ENCODE measurements at regions not wholly inside any gene's neighbourhood (a gene's known extent, or its start where the extent isn't known, plus 50 kb on each side); places are given as distances from the start of the nearest gene placed in this dataset.

- Histone ChIP-seq H3K27me3 (ENCODE audit: control insufficient read depth in 1 of 2, insufficient read depth in 2 of 2, low read length in 2 of 2) (no peaks in the 10 kb centered on the region), H3K4me3 (ENCODE audit: low read length) (no peak overlapping the region), H3K4me1 (ENCODE audit: insufficient read depth, low read length) (no peaks in the 10 kb centered on the region), H3K36me3 (ENCODE audit: insufficient read depth, low read length) (no peaks in the 10 kb centered on the region), H3K9me3 (ENCODE audit: control insufficient read depth in 1 of 2, insufficient read depth in 1 of 2, low read length in 2 of 2) (peaks cover 0 to 4% of the 10 kb centered on the region in 2 experiments), H3K27ac (ENCODE audit: low read depth in 1 of 2, low read length in 2 of 2) (no peak overlapping the region)
- ATAC-seq (ENCODE audit: poor library complexity) (no peak), DNase-seq (no peak)
- intact Hi-C loops (cut with DNase I, micrococcal nuclease) = no loop called here
- H3K27ac Mint-ChIP-seq = no peak overlapping the region
- POLR2A ChIA-PET = no interaction called here
- H3K4me3 Mint-ChIP-seq = no peak overlapping the region
- no peak for TF ChIP-seq CTCF (IDR thresholded peaks at IDR 0.05)
- H3K9me3 Mint-ChIP-seq = peaks cover 5% of the 10 kb centered on the region
- H3K4me1 Mint-ChIP-seq (ENCODE audit: low read depth) = no peaks in the 10 kb centered on the region
- no peaks in the 10 kb centered on the region for H3K27me3 Mint-ChIP-seq
- no peaks in the 10 kb centered on the region for H3K36me3 Mint-ChIP-seq (ENCODE audit: low read depth)
- CTCF ChIA-PET = no interaction called here
Observed at GRCh38 chr3:103906304-103906703, 1460.4 kb upstream of the ALCAM start.

DNA sequence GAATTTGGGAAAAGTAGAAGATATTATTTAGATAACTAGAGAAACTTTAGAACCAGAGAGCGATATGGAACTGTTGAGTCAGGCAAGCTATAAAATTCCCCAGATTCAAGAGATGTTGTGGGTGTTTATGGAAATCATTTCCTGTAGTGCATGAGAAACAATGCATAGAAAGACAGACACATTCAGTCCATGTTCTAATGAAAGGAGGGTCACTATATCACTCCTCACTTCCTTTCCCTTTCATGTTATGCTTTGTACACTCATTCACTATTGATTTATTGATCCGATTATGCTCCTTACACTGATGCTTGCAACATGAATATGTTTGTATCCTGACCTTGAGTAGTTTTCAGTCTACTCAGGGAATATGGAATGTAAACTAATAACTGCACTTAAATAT is 1459.9 kb upstream of the ALCAM start:
- H3K27ac ChIP-seq (ENCODE audit: low read depth in 1 of 2, low read length in 2 of 2) = no peak overlapping the region
- H3K9me3 ChIP-seq (ENCODE audit: control insufficient read depth in 1 of 2, insufficient read depth in 1 of 2, low read length in 2 of 2) = peaks cover 0 to 4% of the 10 kb centered on the region in 2 experiments
- CTCF ChIA-PET = no interaction called here
- no peaks in the 10 kb centered on the region for H3K4me1 ChIP-seq (ENCODE audit: insufficient read depth, low read length)
- no peaks in the 10 kb centered on the region for H3K27me3 ChIP-seq (ENCODE audit: control insufficient read depth in 1 of 2, insufficient read depth in 2 of 2, low read length in 2 of 2)
- no peak overlapping the region for H3K27ac Mint-ChIP-seq
- H3K36me3 ChIP-seq (ENCODE audit: insufficient read depth, low read length) = no peaks in the 10 kb centered on the region
- TF ChIP-seq CTCF (IDR thresholded peaks at IDR 0.05) = no peak
- H3K9me3 Mint-ChIP-seq = peaks cover 5% of the 10 kb centered on the region
- no peaks in the 10 kb centered on the region for H3K27me3 Mint-ChIP-seq
- intact Hi-C loops (cut with DNase I, micrococcal nuclease) = no loop called here
- no peak overlapping the region for H3K4me3 ChIP-seq (ENCODE audit: low read length)
- H3K4me1 Mint-ChIP-seq (ENCODE audit: low read depth) = no peaks in the 10 kb centered on the region
- POLR2A ChIA-PET = no interaction called here
- ATAC-seq (ENCODE audit: poor library complexity) (no peak), DNase-seq (no peak)
- no peaks in the 10 kb centered on the region for H3K36me3 Mint-ChIP-seq (ENCODE audit: low read depth)
- no peak overlapping the region for H3K4me3 Mint-ChIP-seq

DNA sequence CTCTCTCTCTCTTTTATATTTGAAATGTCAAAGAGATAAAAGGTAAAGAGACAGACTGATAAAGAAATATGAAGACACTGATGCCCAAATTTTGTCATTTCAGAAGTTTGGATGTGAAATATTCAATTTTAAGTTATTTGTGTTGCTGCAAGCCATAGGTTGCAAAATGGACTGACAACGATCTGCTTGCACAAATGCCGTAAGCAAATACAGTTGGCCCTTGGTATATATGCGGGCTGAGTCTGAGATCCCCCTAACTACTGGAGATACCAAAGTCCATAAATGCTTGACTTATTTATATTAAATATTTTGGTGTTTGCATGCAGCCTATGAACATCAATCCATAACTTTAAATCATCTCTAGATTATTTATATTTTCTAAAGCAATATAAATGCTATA is 1459.1 kb upstream of the ALCAM start:
- H3K9me3 ChIP-seq (ENCODE audit: control insufficient read depth in 1 of 2, insufficient read depth in 1 of 2, low read length in 2 of 2) = peaks cover 0 to 4% of the 10 kb centered on the region in 2 experiments
- H3K4me3 ChIP-seq (ENCODE audit: low read length) = no peak overlapping the region
- no peak overlapping the region for H3K4me3 Mint-ChIP-seq
- no peak for TF ChIP-seq CTCF (IDR thresholded peaks at IDR 0.05)
- CTCF ChIA-PET = no interaction called here
- POLR2A ChIA-PET = no interaction called here
- intact Hi-C loops (cut with DNase I, micrococcal nuclease) = no loop called here
- no peaks in the 10 kb centered on the region for H3K4me1 Mint-ChIP-seq (ENCODE audit: low read depth)
- H3K36me3 Mint-ChIP-seq (ENCODE audit: low read depth) = no peaks in the 10 kb centered on the region
- H3K27ac Mint-ChIP-seq = no peak overlapping the region
- no peaks in the 10 kb centered on the region for H3K9me3 Mint-ChIP-seq
- H3K36me3 ChIP-seq (ENCODE audit: insufficient read depth, low read length) = no peaks in the 10 kb centered on the region
- H3K27me3 ChIP-seq (ENCODE audit: control insufficient read depth in 1 of 2, insufficient read depth in 2 of 2, low read length in 2 of 2) = no peaks in the 10 kb centered on the region
- no peaks in the 10 kb centered on the region for H3K27me3 Mint-ChIP-seq
- H3K4me1 ChIP-seq (ENCODE audit: insufficient read depth, low read length) = no peaks in the 10 kb centered on the region
- DNase-seq (no peak), ATAC-seq (ENCODE audit: poor library complexity) (no peak)
- no peak overlapping the region for H3K27ac ChIP-seq (ENCODE audit: low read depth in 1 of 2, low read length in 2 of 2)
